ENCODE measurements at regions not wholly inside any gene's neighbourhood (a gene's known extent, or its start where the extent isn't known, plus 50 kb on each side); places are given as distances from the start of the nearest gene placed in this dataset.
"Not testable (repeated sequence)": the region's sequence is repeated elsewhere in the genome, so short reads cannot be mapped to it uniquely, and the experiment has no call there.

DNA sequence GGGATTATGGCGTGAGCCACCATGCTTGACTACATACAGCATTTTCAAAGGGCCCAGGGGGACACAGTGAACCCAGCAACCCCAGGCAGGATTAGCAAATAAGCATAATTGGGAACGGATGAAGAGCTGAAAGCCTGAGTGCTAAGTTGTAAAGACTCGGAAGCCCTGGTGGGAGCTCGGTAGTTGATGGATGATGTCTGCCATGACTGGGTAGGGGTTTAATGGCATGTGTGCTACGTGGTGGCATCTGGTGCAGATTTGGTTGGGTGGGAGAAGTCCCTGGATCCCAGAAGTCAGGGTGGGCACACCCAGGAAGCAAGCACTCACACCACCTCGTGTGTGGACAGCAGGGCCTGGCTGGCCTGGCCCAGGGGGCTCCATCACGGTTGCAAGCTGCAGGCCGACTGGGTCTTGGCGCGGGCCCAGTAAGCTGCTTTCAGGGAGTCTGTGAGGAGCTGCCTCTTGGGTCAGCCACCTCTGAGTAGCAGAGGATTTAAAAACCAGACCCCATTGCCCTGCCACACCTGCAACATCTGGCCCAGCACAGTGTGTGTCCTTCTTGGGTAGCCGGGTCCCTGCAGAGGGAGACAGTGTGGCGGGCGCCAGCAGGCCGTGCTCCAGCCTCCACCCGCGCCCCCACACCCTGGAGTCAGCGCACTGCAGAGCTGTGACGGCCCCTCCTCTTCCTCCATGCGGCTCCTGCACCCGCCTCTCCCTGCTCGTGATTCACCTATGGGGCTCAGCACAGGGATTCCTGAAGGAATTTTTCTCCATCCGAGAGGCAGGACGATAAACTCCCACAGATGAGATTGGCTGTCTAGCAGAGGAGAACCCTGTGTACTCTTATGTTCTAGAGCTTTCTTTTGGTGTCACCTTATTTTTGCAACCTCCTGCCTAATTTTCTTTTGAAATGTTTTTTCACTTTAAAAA, 159.2 kb downstream of the LAT start:
- DNase-seq, result not testable (repeated sequence)

- DNase-seq, result not testable (repeated sequence)
Measured at GRCh38 chr16:29142506-29142905, 157.7 kb downstream of the LAT start.

- DNase-seq, result no peak
Measured at GRCh38 chr16:29141586-29142324, 156.9 kb downstream of the LAT start.

DNA sequence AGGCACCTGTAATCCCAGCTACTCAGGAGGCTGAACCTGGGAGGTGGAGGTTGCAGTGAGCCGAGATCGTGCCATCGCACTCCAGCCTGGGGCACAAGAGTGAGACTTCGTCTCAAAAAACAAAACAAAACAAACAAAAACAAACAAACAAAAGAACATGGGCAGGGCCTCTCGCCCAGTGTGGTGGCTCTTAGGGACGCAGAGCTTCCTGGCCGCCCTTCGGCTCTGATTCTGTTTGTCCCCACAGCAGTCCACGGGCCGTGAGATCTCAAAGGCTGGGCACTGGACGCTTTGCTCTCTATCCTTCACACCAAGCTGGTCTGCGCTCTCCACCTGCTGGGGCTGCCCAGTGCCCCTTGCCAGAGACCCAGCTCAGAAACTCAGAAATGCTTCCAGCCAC, 156.3 kb downstream of the LAT start:
- not testable (repeated sequence) for DNase-seq

DNA sequence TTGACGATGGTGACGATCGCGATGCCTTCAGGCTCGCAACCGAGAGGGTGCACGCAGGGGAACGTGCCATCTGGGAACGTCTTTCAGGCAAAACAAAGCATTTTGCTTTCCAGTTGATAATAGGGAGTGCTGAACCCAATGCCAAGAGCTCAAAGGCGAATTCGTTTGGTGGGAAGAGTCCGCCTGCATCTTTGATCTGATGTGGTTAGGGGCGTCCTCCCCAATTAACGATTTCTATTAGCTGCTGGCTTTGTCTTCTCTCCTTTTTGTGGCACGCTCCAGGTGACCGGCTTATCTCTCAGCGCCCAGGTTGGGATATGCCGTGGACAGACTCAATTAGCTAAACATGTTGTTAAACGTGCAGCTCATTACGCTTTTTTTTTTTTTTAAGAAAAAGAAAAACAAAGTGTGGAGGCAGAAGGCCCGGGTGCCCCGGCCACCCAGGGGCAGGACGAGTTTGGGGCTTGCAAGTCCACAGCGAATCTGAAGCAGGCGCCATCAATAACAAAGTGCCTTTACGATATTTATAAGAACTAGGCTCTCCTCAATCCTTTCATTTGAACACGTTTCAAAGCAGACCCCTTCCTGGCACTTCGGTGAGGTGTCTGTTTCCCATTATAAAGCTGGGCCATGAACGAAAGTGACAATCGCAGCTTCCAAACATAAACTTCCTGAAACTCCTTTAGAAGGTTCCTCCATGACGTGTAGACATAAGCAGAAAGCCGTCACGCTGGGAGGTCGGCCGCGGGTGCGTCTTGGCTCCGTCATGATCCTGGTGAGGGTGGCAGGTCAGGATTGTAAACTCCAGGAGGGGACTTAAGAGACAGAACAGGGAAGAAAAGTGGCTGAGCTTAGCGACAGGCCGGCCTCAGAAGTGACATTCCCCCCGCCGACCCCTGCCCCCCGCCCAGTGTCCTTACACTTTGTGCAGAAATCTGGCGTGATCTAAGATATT, 155.3 kb downstream of the LAT start:
- DNase-seq, result not testable (repeated sequence)

GRCh38 chr16:29139261-29139802, 154.5 kb downstream of the LAT start:
- DNase-seq, result no peak

DNA sequence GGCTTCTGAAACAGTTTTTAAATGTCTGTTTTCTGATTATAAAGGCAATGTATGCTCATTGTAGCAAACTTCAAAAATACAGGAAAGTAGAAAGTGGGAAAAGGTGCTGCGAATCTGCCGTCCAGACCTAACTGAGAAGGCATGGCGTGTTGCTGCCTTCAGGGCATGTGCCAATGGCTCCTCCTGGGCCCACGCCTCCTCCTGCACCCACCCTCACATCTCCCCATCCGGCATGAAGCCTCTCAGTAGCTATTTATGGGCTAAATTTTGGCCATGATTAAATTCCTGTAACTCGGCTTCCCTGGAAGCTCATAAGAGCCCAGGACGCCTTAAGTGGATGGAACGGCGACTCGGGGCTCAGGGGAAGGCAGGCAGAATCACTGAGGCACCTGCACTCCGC, 153.8 kb downstream of the LAT start:
- not testable (repeated sequence) for DNase-seq

DNA sequence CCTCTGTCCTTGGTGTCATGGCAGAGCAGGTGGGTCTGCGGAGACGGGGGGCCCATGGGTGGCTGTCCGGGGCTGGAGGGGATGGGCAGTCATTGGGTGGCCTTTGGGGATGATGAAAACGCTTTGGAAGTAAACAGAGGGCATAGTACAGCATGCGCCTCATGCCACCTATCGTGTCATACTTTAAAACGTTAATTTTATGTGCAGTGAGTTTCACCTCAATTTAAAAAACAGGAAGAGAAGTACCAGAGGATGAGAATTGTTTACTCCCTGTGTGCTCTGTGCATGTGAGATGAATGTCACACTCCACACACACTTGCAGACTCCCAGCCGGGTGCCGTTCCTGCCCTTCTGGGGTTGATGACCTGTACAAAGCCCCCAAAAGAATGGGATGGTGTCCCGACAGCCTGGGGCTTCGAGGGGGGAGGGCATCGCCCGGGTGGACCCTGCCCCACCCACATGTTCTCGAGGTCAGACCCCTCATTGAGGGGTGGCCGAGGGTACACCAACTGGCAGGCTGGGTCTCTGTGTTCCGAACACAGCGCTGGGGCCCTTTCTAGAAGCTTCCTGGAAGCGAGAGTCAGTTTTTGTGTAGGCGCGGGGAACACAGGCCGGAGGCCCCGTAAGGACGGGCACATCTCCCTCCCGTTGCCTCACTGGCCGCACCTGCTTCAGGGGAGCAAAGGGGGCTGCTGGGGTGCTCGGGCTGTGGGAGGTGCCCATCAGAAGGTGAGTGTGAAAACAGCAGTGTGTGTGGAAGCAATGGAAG, 153.2 kb downstream of the LAT start:
- DNase-seq, result not testable (repeated sequence)

DNA sequence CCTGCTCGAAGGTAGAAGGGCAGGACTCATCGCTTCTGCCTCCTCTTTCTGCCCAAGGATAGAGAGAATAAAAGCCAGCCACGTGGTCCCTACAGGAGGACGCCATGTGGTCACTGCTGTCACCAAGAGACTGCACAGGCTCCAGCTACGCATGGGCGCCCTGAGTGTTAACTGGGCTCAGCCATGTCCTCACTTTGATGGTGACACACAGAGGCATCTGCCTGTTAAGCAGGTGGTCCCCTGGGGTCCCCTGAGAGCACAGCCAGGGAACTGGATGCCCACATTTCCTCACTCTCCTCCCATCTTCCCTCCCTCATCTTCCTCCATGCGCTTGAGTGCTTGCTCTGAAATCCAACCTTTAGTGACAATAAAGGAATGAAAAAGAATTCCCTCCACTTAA, 152.6 kb downstream of the LAT start:
- DNase-seq, result not testable (repeated sequence)

GRCh38 chr16:29136916-29137315, 152.1 kb downstream of the LAT start:
- not testable (repeated sequence) for DNase-seq

- not testable (repeated sequence) for DNase-seq
Measured at GRCh38 chr16:29136046-29136696, 151.3 kb downstream of the LAT start.

GRCh38 chr16:29135098-29135497, 150.2 kb downstream of the LAT start:
- DNase-seq, result not testable (repeated sequence)

GRCh38 chr16:29133681-29134430, 149.0 kb downstream of the LAT start:
- DNase-seq, result not testable (repeated sequence)

GRCh38 chr16:29132869-29133268, 148.0 kb downstream of the LAT start:
- not testable (repeated sequence) for DNase-seq

- not testable (repeated sequence) for DNase-seq
Measured at GRCh38 chr16:29132444-29132843, 147.6 kb downstream of the LAT start.

- DNase-seq, result not testable (repeated sequence)
Measured at GRCh38 chr16:29130901-29131851, 146.3 kb downstream of the LAT start.

DNA sequence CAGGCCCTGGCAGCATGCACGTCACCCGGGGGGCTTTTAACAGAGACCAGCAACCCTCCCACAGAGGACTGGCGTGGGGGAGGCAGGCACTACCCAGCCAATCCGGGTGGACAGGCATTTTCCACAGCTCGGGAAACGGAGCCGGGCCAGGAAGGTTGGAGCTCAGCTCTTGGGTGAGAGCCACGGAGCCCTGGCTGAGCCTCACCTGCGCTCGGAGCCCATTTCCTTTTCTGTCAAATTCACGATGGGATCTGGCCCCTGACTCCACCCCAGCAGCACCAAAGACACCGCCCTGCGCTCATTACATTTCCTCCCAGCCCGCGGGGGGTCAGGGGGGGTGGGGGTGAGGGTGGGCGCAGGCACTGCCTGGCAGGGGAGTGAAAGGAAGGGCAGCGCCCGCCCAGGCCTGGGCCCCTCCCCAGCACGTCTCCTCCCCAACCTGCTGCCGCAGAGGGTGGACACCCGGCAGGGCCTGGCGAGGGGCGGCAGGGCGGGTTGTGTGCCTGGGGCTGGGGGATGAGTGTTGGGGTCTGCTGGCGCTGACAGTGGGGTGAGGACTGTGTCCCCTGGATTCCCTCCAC, 145.4 kb downstream of the LAT start:
- not testable (repeated sequence) for DNase-seq

DNA sequence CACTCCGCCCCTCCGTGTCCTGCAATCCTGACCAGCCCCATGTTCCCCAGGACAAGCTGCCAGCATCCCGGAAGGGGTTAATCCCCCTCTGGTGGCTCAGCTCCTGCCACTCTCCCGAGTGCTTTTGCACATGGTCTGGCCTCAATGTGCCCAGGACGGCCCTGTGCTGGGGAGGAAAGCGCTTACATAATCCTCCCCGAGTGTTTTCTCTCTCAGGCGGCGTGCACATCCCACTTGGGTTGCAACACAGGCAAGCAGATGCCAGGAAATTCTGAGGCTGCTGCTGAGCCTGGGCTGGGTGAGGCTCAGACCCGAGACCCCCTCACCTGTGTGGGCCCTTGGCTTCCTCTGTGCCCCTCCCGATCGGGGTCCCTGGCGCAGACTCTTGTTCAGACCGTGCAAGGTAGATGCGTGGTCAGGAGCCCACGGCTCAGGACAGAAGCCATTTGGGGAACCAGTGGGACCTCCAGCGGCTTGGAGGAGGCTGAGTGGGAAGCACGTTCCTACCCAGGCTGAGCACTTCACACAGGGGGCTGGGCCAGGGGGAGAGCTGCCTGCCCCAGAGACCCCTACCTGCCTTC, 144.7 kb downstream of the LAT start:
- not testable (repeated sequence) for DNase-seq
